Osteocyte (in vitro differentiated cells): ENCODE measurements at regions not wholly inside any gene's neighbourhood (a gene's known extent, or its start where the extent isn't known, plus 50 kb on each side); places are given as distances from the start of the nearest gene placed in this dataset.

ENCODE experiments used
- DNase-seq: peaks from one replicate; pipeline ENCODE4 v3.0.0; 2021; ENCODE audit warnings: mixed read lengths; ENCODE audit not compliant: unreplicated experiment; ENCODE audit errors: extremely low spot score
- H3K27ac Mint-ChIP-seq: one replicate; pipeline ENCODE4 v1.8.0; 2021; ENCODE audit warnings: mild to moderate bottlenecking, mixed read lengths; ENCODE audit not compliant: unreplicated experiment
- H3K27me3 Mint-ChIP-seq: one replicate; pipeline ENCODE4 v1.8.0; 2021; ENCODE audit warnings: mixed read lengths; ENCODE audit not compliant: unreplicated experiment
- H3K36me3 Mint-ChIP-seq: one replicate; pipeline ENCODE4 v1.8.0; 2021; ENCODE audit warnings: mixed read lengths; ENCODE audit not compliant: unreplicated experiment
- H3K4me1 Mint-ChIP-seq: one replicate; pipeline ENCODE4 v1.8.0; 2021; ENCODE audit warnings: mixed read lengths; ENCODE audit not compliant: unreplicated experiment
- H3K4me3 Mint-ChIP-seq: one replicate; pipeline ENCODE4 v1.8.0; 2021; ENCODE audit warnings: mild to moderate bottlenecking, moderate library complexity, mixed read lengths; ENCODE audit not compliant: unreplicated experiment
- H3K9me3 Mint-ChIP-seq: one replicate; pipeline ENCODE4 v1.8.0; 2021; ENCODE audit warnings: mixed read lengths; ENCODE audit not compliant: unreplicated experiment
- CTCF ChIP-seq: fragments of 200-600 bp; sonication (generic); IDR thresholded peaks from 2 replicates; pipeline ENCODE4 v1.5.0; 2021; ENCODE audit warnings: antibody characterized with exemption, mild to moderate bottlenecking, moderate library complexity

GRCh38 chr21:17436626-17437111 lies 76.2 kb upstream of the CXADR start:
- no peak overlapping the region for H3K27ac Mint-ChIP-seq
- no peak overlapping the region for H3K4me3 Mint-ChIP-seq
- peaks cover 3% of the 10 kb centered on the region for H3K27me3 Mint-ChIP-seq
- TF ChIP-seq CTCF = no peak
- no peaks in the 10 kb centered on the region for H3K4me1 Mint-ChIP-seq
- no peak for DNase-seq
- peaks cover 5% of the 10 kb centered on the region for H3K9me3 Mint-ChIP-seq
- H3K36me3 Mint-ChIP-seq = no peaks in the 10 kb centered on the region

- no peaks in the 10 kb centered on the region for H3K36me3 Mint-ChIP-seq
- no peak overlapping the region for H3K27ac Mint-ChIP-seq
- no peak for TF ChIP-seq CTCF
- H3K27me3 Mint-ChIP-seq = peaks cover 3% of the 10 kb centered on the region
- no peaks in the 10 kb centered on the region for H3K9me3 Mint-ChIP-seq
- DNase-seq = no peak
- H3K4me1 Mint-ChIP-seq = no peaks in the 10 kb centered on the region
- H3K4me3 Mint-ChIP-seq = no peak overlapping the region
Observed at GRCh38 chr21:17438635-17439034, 74.2 kb upstream of the CXADR start.

GRCh38 chr21:17440969-17441368 lies 71.9 kb upstream of the CXADR start:
- TF ChIP-seq CTCF = no peak
- no peaks in the 10 kb centered on the region for H3K9me3 Mint-ChIP-seq
- H3K4me3 Mint-ChIP-seq = no peak overlapping the region
- H3K27ac Mint-ChIP-seq = no peak overlapping the region
- H3K27me3 Mint-ChIP-seq = peaks cover 3% of the 10 kb centered on the region
- no peaks in the 10 kb centered on the region for H3K4me1 Mint-ChIP-seq
- DNase-seq = no peak
- H3K36me3 Mint-ChIP-seq = no peaks in the 10 kb centered on the region

- peaks cover 3% of the 10 kb centered on the region for H3K27me3 Mint-ChIP-seq
- no peaks in the 10 kb centered on the region for H3K4me1 Mint-ChIP-seq
- TF ChIP-seq CTCF = no peak
- no peak for DNase-seq
- no peaks in the 10 kb centered on the region for H3K36me3 Mint-ChIP-seq
- H3K9me3 Mint-ChIP-seq = no peaks in the 10 kb centered on the region
- H3K27ac Mint-ChIP-seq = no peak overlapping the region
- H3K4me3 Mint-ChIP-seq = no peak overlapping the region
Observed at GRCh38 chr21:17441370-17441769, 71.5 kb upstream of the CXADR start.

GRCh38 chr21:17442165-17442564 lies 70.7 kb upstream of the CXADR start:
- TF ChIP-seq CTCF = no peak
- H3K27ac Mint-ChIP-seq = no peak overlapping the region
- no peaks in the 10 kb centered on the region for H3K36me3 Mint-ChIP-seq
- H3K4me3 Mint-ChIP-seq = no peak overlapping the region
- no peaks in the 10 kb centered on the region for H3K9me3 Mint-ChIP-seq
- DNase-seq = no peak
- H3K27me3 Mint-ChIP-seq = peaks cover 3% of the 10 kb centered on the region
- no peaks in the 10 kb centered on the region for H3K4me1 Mint-ChIP-seq
